H54 (cell line): ENCODE measurements at regions not wholly inside any gene's neighbourhood (a gene's known extent, or its start where the extent isn't known, plus 50 kb on each side); places are given as distances from the start of the nearest gene placed in this dataset.

Experiments
- DNase-seq: peaks from one replicate; pipeline ENCODE4 v3.0.0; 2011; ENCODE audit warnings: low spot score, mixed read lengths; ENCODE audit not compliant: insufficient read length
- FAIRE-seq: peaks from 3 replicates; lab custom pipeline; 2011; peaks lifted over from hg19 to GRCh38; lab: Jason Lieb, UNC
- POLR2A ChIP-seq: IDR thresholded peaks from 2 replicates; pipeline ENCODE4 v1.6.1; 2011; ENCODE audit warnings: low read depth, mild to moderate bottlenecking, low read length

DNA sequence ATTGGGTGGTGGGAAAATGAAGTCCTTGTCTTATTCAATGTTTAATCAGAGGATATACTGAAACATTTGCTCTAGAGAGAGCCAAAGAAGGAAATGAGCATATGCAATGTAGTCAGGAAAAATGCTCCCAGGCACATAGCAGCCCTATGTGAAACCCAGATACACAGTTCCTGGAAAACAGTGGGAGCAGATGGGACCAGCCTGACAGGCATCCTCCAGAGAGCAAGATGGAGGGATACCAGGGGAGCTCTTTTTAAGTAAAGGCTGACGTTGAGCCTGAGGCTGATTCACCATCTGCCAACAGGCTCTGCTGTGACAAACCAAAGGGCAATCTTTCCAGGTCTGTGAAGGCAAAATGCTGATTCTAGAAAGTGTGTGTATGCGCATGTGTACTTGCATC, 559.4 kb upstream of the KIRREL3 start:
- no peak for FAIRE-seq
- no peak for DNase-seq
- TF ChIP-seq POLR2A = no peak

DNA sequence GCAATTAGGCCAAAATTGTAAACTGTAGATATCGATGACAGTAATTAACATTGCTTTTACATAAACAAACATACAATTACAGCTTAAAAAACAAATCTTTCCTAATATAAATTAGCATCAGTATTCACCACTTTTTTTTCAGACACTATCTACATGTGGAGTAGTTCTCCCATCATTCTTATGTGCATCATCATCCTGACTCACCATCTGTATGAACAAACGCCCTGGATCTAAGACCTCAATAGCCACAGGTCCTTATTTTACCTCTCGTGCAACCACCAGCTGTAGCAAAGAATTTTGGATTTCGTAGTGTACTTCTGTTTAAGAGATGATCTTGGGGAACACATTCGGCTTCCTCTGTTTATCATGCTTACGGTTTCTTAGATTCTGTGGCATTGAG, 551.9 kb upstream of the KIRREL3 start:
- FAIRE-seq = no peak
- TF ChIP-seq POLR2A = no peak
- DNase-seq = no peak

DNA sequence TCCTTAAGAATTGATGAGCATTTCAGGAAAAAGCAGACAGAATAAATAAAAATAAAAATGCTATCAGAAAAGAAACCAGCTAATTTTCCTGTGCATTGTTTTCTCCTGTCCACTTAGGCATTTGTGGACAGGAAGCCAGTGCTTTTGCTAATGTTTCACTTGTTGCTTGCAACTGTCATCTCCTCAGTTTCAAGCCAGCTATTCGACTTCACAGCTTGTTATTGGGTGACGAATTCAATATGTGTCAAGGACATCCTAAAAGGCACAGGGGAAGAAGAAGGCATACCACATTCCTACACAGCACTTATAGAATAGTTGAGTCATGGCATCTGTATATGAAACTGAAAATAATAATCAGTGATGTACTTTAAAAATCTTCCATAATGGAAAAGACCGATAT, 530.6 kb upstream of the KIRREL3 start:
- no peak for FAIRE-seq
- no peak for DNase-seq
- TF ChIP-seq POLR2A = no peak

DNA sequence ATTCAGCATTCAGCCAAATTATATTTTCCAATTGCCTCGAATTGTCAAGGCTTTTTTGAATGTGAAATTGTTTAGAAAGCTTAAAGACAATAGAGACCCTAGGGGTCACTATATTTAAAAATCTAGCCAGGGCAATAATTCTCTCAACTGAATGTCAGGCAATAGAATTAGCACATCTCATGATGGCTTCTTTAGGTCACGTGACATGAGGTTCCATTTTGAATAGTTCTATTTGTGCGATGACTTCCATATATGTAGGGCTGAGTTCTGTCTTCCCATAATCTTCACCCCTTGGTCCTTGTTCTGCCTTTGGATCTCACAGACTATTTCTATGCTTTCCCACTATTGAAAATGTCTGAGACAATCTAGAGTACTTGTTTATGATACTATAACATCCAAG, 527.7 kb upstream of the KIRREL3 start:
- DNase-seq = no peak
- FAIRE-seq = no peak
- TF ChIP-seq POLR2A = no peak

DNA sequence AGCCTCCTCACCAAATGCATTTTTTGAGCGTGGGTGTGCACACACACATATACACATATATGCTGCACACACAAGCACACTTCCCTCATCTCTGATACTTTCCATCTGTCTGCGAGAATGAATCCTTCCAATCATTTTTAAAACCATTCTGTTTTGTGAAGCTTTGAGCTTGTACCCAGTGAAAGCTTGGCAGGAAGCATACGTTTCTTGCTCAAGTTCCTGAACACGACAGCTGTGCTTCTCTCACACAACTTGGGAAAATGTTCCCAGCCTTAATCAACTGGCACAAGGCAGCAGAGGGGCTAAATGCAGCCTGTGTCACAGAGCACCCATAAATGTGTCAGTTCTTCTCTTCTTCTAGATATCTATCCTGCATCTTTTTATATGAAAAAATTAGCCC, 524.0 kb upstream of the KIRREL3 start:
- no peak for TF ChIP-seq POLR2A
- DNase-seq (no peak), FAIRE-seq (no peak)

DNA sequence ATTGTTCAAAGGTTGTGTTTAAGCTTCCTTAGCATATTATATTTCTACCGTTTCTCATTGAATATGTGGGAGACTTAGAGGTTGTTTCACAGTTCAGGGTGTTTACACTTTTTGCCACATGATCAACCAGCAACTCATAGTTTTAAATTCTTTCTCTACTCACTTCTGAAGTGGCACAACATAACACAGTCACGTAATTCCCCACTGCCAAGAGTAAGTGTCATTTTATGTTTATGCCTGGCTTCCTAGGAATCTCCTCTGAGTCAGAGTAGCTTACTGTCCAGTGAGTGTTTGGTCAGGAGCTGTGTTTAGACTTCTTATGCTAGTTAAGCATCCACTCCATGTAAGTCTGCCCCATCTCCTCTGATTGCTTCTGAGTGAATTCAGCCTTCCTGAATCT, 520.8 kb upstream of the KIRREL3 start:
- peak; percentile 0 for DNase-seq
- no peak for TF ChIP-seq POLR2A
- FAIRE-seq = no peak

DNA sequence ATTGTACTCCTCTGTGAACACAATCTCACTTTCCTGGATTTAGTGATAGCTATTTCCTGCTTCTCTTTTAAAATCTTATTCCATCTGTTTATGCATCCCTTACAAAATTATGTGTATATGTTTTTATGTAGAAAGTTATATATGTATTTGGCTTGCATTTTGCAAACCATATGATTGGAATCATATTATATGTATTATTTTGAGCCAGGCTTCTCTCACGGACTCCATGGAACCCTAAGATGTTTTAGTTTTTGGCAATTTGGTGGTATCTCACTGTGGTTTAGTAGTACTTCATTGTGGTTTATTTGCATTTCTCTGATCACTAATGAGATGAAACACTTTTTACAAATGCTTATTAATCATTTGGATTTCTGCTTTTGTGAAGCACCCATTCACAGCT, 507.3 kb upstream of the KIRREL3 start:
- FAIRE-seq = no peak
- no peak for TF ChIP-seq POLR2A

DNA sequence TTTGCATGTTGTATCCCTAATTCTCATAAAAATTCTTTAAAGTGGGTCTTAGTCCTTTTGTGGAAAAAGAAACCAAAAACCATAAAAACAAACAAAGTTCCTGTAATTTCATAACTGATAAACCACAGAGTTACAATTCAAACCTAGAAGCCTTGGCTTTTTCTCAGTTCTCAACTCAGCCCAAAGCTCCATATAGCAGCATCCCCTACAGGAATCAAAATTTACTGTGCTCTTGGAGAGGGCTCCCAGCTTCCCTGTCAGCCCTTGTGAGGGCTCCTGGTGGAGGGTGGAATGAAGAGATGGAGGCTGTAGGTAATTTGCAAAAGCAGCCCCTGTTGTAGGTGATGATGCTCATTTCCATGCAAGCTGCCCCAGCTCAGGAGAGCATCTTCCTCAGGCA, 506.1 kb upstream of the KIRREL3 start:
- FAIRE-seq (no peak), DNase-seq (no peak)
- TF ChIP-seq POLR2A = no peak

More for the DNA sequence above, 507.3 kb upstream of the KIRREL3 start:
- no peak for DNase-seq

DNA sequence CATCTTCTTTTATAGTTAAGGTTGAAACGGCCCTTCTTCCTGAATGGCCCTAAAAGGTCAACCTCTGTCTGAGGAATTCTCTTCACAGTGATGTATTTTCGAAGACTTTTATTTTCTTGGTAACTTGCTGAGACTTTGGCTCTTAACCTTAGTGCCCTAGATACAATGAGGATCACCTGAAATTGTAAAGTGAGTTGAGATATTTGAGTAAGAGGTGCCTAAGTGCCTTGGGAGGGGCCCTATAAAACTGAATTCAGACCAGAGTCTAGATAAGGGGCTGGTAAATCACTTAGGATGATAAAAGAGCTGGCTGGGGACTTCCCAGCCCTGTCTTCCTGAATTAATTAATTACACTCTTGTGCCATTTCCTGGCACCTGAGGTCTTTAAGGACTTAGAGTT, 505.6 kb upstream of the KIRREL3 start:
- TF ChIP-seq POLR2A = no peak
- DNase-seq (no peak), FAIRE-seq (no peak)

DNA sequence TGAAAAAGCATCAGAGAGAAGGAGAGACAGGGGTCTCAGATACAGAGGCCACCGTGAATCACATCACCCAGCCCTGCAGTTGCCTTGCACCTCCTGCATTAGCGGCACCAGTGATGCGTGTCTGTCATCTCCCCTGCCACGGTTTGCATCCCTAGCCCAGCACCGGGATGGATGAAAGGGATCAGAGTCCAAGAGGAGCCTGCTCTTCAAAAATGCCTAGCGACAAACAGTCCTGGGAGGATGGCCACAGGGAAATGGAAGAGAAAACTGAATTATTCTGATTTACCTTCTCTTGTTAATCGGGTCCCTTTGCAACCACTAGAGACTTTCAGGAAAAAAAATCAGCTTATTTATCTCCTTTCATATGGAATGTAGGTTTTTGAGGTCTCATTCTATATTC, 495.6 kb upstream of the KIRREL3 start:
- no peak for TF ChIP-seq POLR2A
- no peak for DNase-seq
- no peak for FAIRE-seq

DNA sequence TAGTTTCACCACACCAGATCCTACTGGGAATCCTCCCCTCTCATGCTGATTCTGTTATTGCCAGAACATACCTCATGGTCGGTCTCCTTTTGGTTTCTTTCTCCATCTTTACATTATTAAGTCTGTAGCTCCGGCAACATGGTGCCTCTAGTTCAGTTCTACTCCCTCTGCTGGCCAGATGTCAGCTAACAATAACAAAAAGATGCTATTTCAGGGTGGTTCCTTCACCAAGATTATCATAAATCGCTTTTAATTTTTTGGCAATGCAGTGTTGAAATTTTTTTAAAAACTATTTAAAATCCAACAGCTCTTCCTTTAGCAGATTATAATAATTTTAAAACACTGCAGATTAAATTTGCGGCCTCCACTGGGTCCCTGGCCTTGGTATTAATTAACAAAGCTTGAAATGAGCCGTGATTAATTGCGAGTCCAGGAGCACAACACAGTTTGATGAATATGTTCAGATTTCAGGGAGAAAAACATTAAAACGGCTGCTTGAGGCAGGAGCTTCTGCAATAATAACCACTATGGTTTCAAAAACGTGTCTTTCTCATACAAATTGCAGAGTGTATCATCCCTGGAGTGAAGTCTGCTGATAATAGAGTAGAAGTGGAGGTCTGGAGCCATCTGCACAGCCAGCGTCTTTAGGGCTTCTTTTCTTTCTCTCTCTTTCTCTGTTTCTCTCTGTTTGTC, 492.9 kb upstream of the KIRREL3 start:
- FAIRE-seq = no peak
- no peak for DNase-seq
- TF ChIP-seq POLR2A = no peak

DNA sequence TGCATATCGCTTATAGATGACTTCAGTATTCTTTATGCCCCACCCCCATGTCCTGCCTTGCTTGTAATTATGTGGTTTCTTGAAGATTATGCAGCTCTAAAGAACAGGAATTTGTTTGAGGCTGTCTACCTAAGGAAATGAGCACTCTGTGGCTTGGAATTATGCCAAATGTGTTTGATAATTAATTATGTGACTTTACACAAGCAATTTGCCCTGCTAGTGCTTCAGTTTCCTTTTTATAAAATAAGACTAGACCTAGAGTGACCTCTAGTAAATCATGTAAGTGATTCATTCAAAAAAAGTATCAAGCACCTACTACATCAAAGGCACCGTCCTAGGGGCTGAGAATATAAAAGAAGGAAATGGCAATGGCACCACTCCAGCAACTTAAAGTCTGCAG, 491.5 kb upstream of the KIRREL3 start:
- no peak for TF ChIP-seq POLR2A
- DNase-seq (no peak), FAIRE-seq (no peak)

DNA sequence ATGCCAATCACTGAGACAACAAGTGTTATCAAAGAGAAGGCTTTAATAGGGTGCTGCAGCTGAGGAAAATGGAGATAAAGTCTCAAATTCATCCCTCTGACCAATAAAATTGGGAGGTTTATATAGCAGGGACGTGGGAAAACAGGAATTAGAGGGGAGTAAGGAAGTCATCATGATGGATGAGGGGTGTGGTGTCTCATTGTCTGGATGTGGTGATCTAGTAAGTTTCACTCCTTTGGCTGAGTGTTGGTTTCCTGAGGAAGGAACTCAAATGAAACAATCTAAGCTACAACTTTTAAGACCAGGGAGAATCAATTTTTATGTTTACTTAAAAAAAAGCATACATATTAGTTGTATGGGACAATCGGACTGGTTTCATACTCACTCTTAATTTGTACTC, 491.0 kb upstream of the KIRREL3 start:
- no peak for FAIRE-seq
- TF ChIP-seq POLR2A = no peak
- no peak for DNase-seq

DNA sequence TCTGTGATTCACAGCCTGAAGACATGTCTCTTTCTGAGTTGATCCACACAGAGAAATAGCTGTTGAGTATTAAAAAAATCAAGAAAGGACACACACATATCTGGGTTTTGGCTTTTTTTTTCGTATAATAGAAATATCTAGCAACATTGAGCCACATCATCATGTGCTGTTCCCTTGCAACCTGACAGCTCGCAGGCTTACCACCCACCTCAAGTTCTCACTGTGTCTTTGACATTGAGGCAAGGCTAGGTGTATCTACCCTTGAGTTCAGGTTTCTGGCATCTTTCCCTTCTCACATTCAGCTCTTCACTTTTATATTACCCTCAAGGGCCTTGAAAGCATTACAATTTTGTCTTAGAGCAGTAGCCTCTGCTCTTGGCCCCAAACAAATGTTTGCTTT, 490.3 kb upstream of the KIRREL3 start:
- DNase-seq = no peak
- no peak for TF ChIP-seq POLR2A
- no peak for FAIRE-seq

DNA sequence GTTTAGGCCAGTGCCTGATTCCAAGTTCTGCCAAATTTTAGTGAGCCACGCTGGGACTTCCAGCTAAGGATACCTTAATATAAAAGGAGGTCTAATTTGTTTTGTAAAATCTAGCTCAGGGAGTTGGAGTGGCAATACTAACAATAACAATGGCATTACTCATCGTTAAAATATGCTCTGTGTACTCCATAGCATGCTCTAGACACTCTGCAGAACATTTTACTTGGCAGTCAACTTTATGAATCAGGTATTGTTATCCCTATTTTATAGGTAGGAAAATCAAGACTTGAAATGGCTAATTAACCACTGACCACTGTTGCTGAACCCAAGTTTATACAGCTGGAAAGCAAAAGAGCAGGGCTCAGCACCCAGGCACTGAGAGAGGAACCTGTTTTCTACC, 485.0 kb upstream of the KIRREL3 start:
- TF ChIP-seq POLR2A = no peak
- DNase-seq = no peak
- no peak for FAIRE-seq
